Activated naive CD4-positive, alpha-beta T cell treated with anti-CD3 and anti-CD28 coated beads, Interleukin-2, amount 50 U/mL, for 72 hours (primary cell): ENCODE measurements at regions not wholly inside any gene's neighbourhood (a gene's known extent, or its start where the extent isn't known, plus 50 kb on each side); places are given as distances from the start of the nearest gene placed in this dataset.

Experiments used
- ATAC-seq, 2 donors: fragments of 150-1000 bp; cut with Tn5 transposase; 2 replicates each; pipeline ENCODE4 v1.10.0; 2021; ENCODE audit warnings: mild to moderate bottlenecking in 2 of 2, moderate library complexity in 2 of 2
- DNase-seq, 2 donors: peaks; one replicate each; pipeline ENCODE4 v3.0.0; 2021 to 2022; ENCODE audit warnings: low spot score in 2 of 2
- H3K27ac Mint-ChIP-seq, 2 donors: one replicate each; pipeline ENCODE4 v1.8.0; 2022; ENCODE audit warnings: mild to moderate bottlenecking in 2 of 2, mixed read lengths in 2 of 2
- H3K36me3 Mint-ChIP-seq, 2 donors: one replicate each; pipeline ENCODE4 v1.8.0; 2022; ENCODE audit warnings: mixed read lengths in 2 of 2
- H3K9me3 Mint-ChIP-seq, 2 donors: one replicate each; pipeline ENCODE4 v1.8.0; 2022; ENCODE audit warnings: mixed read lengths in 2 of 2

GRCh38 chr14:81655423-81656314 is 122.0 kb upstream of the SEL1L start:
- no peaks in the 10 kb centered on the region for H3K36me3 Mint-ChIP-seq
- no peak overlapping the region for H3K27ac Mint-ChIP-seq
- ATAC-seq (no peak), DNase-seq (no peak)
- H3K9me3 Mint-ChIP-seq = peaks cover 0 to 17% of the 10 kb centered on the region in 2 donors

GRCh38 chr14:81656811-81657210 is 123.2 kb upstream of the SEL1L start:
- DNase-seq (no peak), ATAC-seq (no peak)
- Mint-ChIP-seq H3K36me3 (no peaks in the 10 kb centered on the region), H3K9me3 (peaks cover 0 to 22% of the 10 kb centered on the region in 2 donors), H3K27ac (peak overlapping the region in 1 of 2 donors; percentile 22)

GRCh38 chr14:81662066-81662465 is 128.4 kb upstream of the SEL1L start:
- Mint-ChIP-seq H3K9me3 (peaks cover 5 to 6% of the 10 kb centered on the region in 2 donors), H3K27ac (no peak overlapping the region), H3K36me3 (peaks cover 0 to 5% of the 10 kb centered on the region in 2 donors)
- ATAC-seq (no peak), DNase-seq (no peak)

- DNase-seq (no peak), ATAC-seq (no peak)
- peaks cover 5 to 6% of the 10 kb centered on the region in 2 donors for H3K9me3 Mint-ChIP-seq
- H3K36me3 Mint-ChIP-seq = peaks cover 0 to 5% of the 10 kb centered on the region in 2 donors
- no peak overlapping the region for H3K27ac Mint-ChIP-seq
Observed at GRCh38 chr14:81662570-81663197, 129.0 kb upstream of the SEL1L start.

- no peak for ATAC-seq
- H3K27ac Mint-ChIP-seq = no peak overlapping the region
- peaks cover 0 to 4% of the 10 kb centered on the region in 2 donors for H3K9me3 Mint-ChIP-seq
- no peaks in the 10 kb centered on the region for H3K36me3 Mint-ChIP-seq
- no peak for DNase-seq
Observed at GRCh38 chr14:81668626-81669274, 135.1 kb upstream of the SEL1L start.

- no peak for DNase-seq
Observed at GRCh38 chr14:81669308-81669707, 135.7 kb upstream of the SEL1L start.

GRCh38 chr14:81673930-81674329 is 140.3 kb upstream of the SEL1L start:
- ATAC-seq = no peak
- Mint-ChIP-seq H3K36me3 (no peaks in the 10 kb centered on the region), H3K27ac (no peak overlapping the region), H3K9me3 (peaks cover 4 to 9% of the 10 kb centered on the region in 2 donors)
- DNase-seq = no peak

More at GRCh38 chr14:81669308-81669707, 135.7 kb upstream of the SEL1L start:
- no peak overlapping the region for H3K27ac Mint-ChIP-seq
- H3K36me3 Mint-ChIP-seq = no peaks in the 10 kb centered on the region
- no peak for ATAC-seq
- peaks cover 0 to 4% of the 10 kb centered on the region in 2 donors for H3K9me3 Mint-ChIP-seq

- no peaks in the 10 kb centered on the region for H3K36me3 Mint-ChIP-seq
- H3K9me3 Mint-ChIP-seq = peaks cover 4 to 9% of the 10 kb centered on the region in 2 donors
- ATAC-seq = no peak
- DNase-seq = no peak
- H3K27ac Mint-ChIP-seq = no peak overlapping the region
Observed at GRCh38 chr14:81676395-81676794, 142.7 kb upstream of the SEL1L start.

GRCh38 chr14:81676879-81677278 is 143.2 kb upstream of the SEL1L start:
- Mint-ChIP-seq H3K9me3 (peaks cover 4 to 9% of the 10 kb centered on the region in 2 donors), H3K36me3 (no peaks in the 10 kb centered on the region), H3K27ac (no peak overlapping the region)
- ATAC-seq (no peak), DNase-seq (no peak)

GRCh38 chr14:81677736-81678135 is 144.1 kb upstream of the SEL1L start:
- DNase-seq (no peak), ATAC-seq (no peak)
- Mint-ChIP-seq H3K27ac (peak overlapping the region in 1 of 2 donors; percentile 61), H3K9me3 (peaks cover 4 to 9% of the 10 kb centered on the region in 2 donors), H3K36me3 (no peaks in the 10 kb centered on the region)

GRCh38 chr14:81679226-81679625 is 145.6 kb upstream of the SEL1L start:
- no peak overlapping the region for H3K27ac Mint-ChIP-seq
- peaks cover 4 to 9% of the 10 kb centered on the region in 2 donors for H3K9me3 Mint-ChIP-seq
- ATAC-seq = no peak
- no peak for DNase-seq
- no peaks in the 10 kb centered on the region for H3K36me3 Mint-ChIP-seq

- H3K27ac Mint-ChIP-seq = no peak overlapping the region
- peaks cover 4 to 13% of the 10 kb centered on the region in 2 donors for H3K9me3 Mint-ChIP-seq
- DNase-seq (no peak), ATAC-seq (no peak)
- H3K36me3 Mint-ChIP-seq = no peaks in the 10 kb centered on the region
Observed at GRCh38 chr14:81681541-81681940, 147.9 kb upstream of the SEL1L start.

- Mint-ChIP-seq H3K36me3 (no peaks in the 10 kb centered on the region), H3K9me3 (peaks cover 4 to 13% of the 10 kb centered on the region in 2 donors), H3K27ac (no peak overlapping the region)
- ATAC-seq (no peak), DNase-seq (no peak)
Observed at GRCh38 chr14:81682134-81682533, 148.5 kb upstream of the SEL1L start.

- Mint-ChIP-seq H3K9me3 (peaks cover 4 to 13% of the 10 kb centered on the region in 2 donors), H3K27ac (no peak overlapping the region), H3K36me3 (no peaks in the 10 kb centered on the region)
- DNase-seq (no peak), ATAC-seq (no peak)
Observed at GRCh38 chr14:81682701-81683100, 149.0 kb upstream of the SEL1L start.

- H3K36me3 Mint-ChIP-seq = no peaks in the 10 kb centered on the region
- no peak for DNase-seq
- no peak for ATAC-seq
- peaks cover 0 to 7% of the 10 kb centered on the region in 2 donors for H3K9me3 Mint-ChIP-seq
- H3K27ac Mint-ChIP-seq = no peak overlapping the region
Observed at GRCh38 chr14:81684696-81685095, 151.0 kb upstream of the SEL1L start.

- DNase-seq = no peak
- no peak for ATAC-seq
- no peaks in the 10 kb centered on the region for H3K36me3 Mint-ChIP-seq
- peaks cover 0 to 4% of the 10 kb centered on the region in 2 donors for H3K9me3 Mint-ChIP-seq
- H3K27ac Mint-ChIP-seq = no peak overlapping the region
Observed at GRCh38 chr14:81686512-81686911, 152.9 kb upstream of the SEL1L start.

GRCh38 chr14:81691931-81692330 is 158.3 kb upstream of the SEL1L start:
- no peak overlapping the region for H3K27ac Mint-ChIP-seq
- DNase-seq (no peak), ATAC-seq (no peak)
- no peaks in the 10 kb centered on the region for H3K9me3 Mint-ChIP-seq
- no peaks in the 10 kb centered on the region for H3K36me3 Mint-ChIP-seq
